ENCODE measurements at regions not wholly inside any gene's neighbourhood (a gene's known extent, or its start where the extent isn't known, plus 50 kb on each side); places are given as distances from the start of the nearest gene placed in this dataset.

GRCh38 chr15:29938361-29939335, 116.4 kb upstream of the TJP1 start:
- Mint-ChIP-seq H3K4me3 (ENCODE audit: unreplicated experiment) (no peak overlapping the region), H3K9me3 (ENCODE audit: unreplicated experiment) (no peaks in the 10 kb centered on the region), H3K27me3 (ENCODE audit: insufficient read depth, unreplicated experiment) (no peaks in the 10 kb centered on the region), H3K36me3 (ENCODE audit: insufficient read depth, unreplicated experiment) (no peaks in the 10 kb centered on the region), H3K27ac (ENCODE audit: unreplicated experiment) (no peak overlapping the region), H3K4me1 (ENCODE audit: low read depth, unreplicated experiment) (peaks cover 8% of the 10 kb centered on the region)
- CTCF ChIA-PET = interaction anchor here (0.6 to 1.4 kb wide), 5 partner anchors 13 to 246 kb away, joined by 3 to 10 read pairs (median 6); no protein-coding TSS in a partner anchor
- no peak overlapping the region for H3K4me3 ChIP-seq (ENCODE audit: low read depth, low read length)
- H3K36me3 ChIP-seq (ENCODE audit: control insufficient read depth, insufficient read depth, low read length) = no peaks in the 10 kb centered on the region
- peak; percentile 10 to 67 for TF ChIP-seq CTCF (IDR thresholded peaks at IDR 0.05; ENCODE audit: insufficient read depth in 1 of 2, low read depth in 1 of 2, low read length in 1 of 2, severe bottlenecking in 1 of 2, unreplicated experiment in 1 of 2)
- no peaks in the 10 kb centered on the region; the same call in 1 of the 2 replicates for H3K9me3 ChIP-seq
- H3K4me1 ChIP-seq = peaks cover 20% of the 10 kb centered on the region; the same call in 1 of the 2 replicates
- no TSS peak for BruUV-seq (replicated peaks)
- DNase-seq = peak in 1 of 2 experiments; percentile 41
- POLR2A ChIA-PET = interaction anchor here (1.3 kb wide), 1 partner anchor 117 kb away, joined by 3 read pairs; no protein-coding TSS in a partner anchor
- intact Hi-C loops (cut with micrococcal nuclease; ENCODE audit: unreplicated experiment) = no loop called here
- no peaks in the 10 kb centered on the region for H3K27me3 ChIP-seq (replicated peaks; ENCODE audit: control insufficient read depth, insufficient read depth, low read length)

GRCh38 chr15:29937956-29938355, 115.7 kb upstream of the TJP1 start:
- POLR2A ChIA-PET = interaction anchor here (1.3 kb wide), 1 partner anchor 117 kb away, joined by 3 read pairs; no protein-coding TSS in a partner anchor
- no peak for TF ChIP-seq CTCF (IDR thresholded peaks at IDR 0.05; ENCODE audit: insufficient read depth in 1 of 2, low read depth in 1 of 2, low read length in 1 of 2, severe bottlenecking in 1 of 2, unreplicated experiment in 1 of 2)

GRCh38 chr15:29936353-29937049, 114.2 kb upstream of the TJP1 start:
- H3K4me1 ChIP-seq = peaks cover 20% of the 10 kb centered on the region; the same call in 1 of the 2 replicates
- no peak for DNase-seq
- no peak overlapping the region for H3K27ac Mint-ChIP-seq (ENCODE audit: unreplicated experiment)
- no peak overlapping the region for H3K4me3 Mint-ChIP-seq (ENCODE audit: unreplicated experiment)
- no peaks in the 10 kb centered on the region for H3K9me3 Mint-ChIP-seq (ENCODE audit: unreplicated experiment)
- no peaks in the 10 kb centered on the region for H3K36me3 Mint-ChIP-seq (ENCODE audit: insufficient read depth, unreplicated experiment)
- no TSS peak for BruUV-seq (replicated peaks)
- H3K9me3 ChIP-seq = no peaks in the 10 kb centered on the region; the same call in 1 of the 2 replicates
- no peak overlapping the region for H3K4me3 ChIP-seq (ENCODE audit: low read depth, low read length)
- H3K27me3 ChIP-seq (replicated peaks; ENCODE audit: control insufficient read depth, insufficient read depth, low read length) = no peaks in the 10 kb centered on the region
- intact Hi-C loops (cut with micrococcal nuclease; ENCODE audit: unreplicated experiment) = no loop called here
- no peaks in the 10 kb centered on the region for H3K27me3 Mint-ChIP-seq (ENCODE audit: insufficient read depth, unreplicated experiment)
- no peaks in the 10 kb centered on the region for H3K36me3 ChIP-seq (ENCODE audit: control insufficient read depth, insufficient read depth, low read length)
- ChIA-PET POLR2A (no interaction called here), CTCF (interaction anchor here (1.4 kb wide), 1 partner anchor 11 kb away, joined by 7 read pairs; no protein-coding TSS in a partner anchor)
- no peak for TF ChIP-seq CTCF (IDR thresholded peaks at IDR 0.05; ENCODE audit: insufficient read depth in 1 of 2, low read depth in 1 of 2, low read length in 1 of 2, severe bottlenecking in 1 of 2, unreplicated experiment in 1 of 2)
- H3K4me1 Mint-ChIP-seq (ENCODE audit: low read depth, unreplicated experiment) = peaks cover 17% of the 10 kb centered on the region

More at GRCh38 chr15:29937956-29938355, 115.7 kb upstream of the TJP1 start:
- Histone ChIP-seq H3K4me1 (peaks cover 20% of the 10 kb centered on the region; the same call in 1 of the 2 replicates), H3K27me3 (replicated peaks; ENCODE audit: control insufficient read depth, insufficient read depth, low read length) (no peaks in the 10 kb centered on the region), H3K36me3 (ENCODE audit: control insufficient read depth, insufficient read depth, low read length) (no peaks in the 10 kb centered on the region), H3K4me3 (ENCODE audit: low read depth, low read length) (no peak overlapping the region), H3K9me3 (no peaks in the 10 kb centered on the region; the same call in 1 of the 2 replicates)
- no peaks in the 10 kb centered on the region for H3K9me3 Mint-ChIP-seq (ENCODE audit: unreplicated experiment)
- no peak overlapping the region for H3K27ac Mint-ChIP-seq (ENCODE audit: unreplicated experiment)
- CTCF ChIA-PET = no interaction called here
- H3K4me1 Mint-ChIP-seq (ENCODE audit: low read depth, unreplicated experiment) = peaks cover 15% of the 10 kb centered on the region
- no peak overlapping the region for H3K4me3 Mint-ChIP-seq (ENCODE audit: unreplicated experiment)
- intact Hi-C loops (cut with micrococcal nuclease; ENCODE audit: unreplicated experiment) = no loop called here
- no peak for DNase-seq
- H3K36me3 Mint-ChIP-seq (ENCODE audit: insufficient read depth, unreplicated experiment) = no peaks in the 10 kb centered on the region
- BruUV-seq (replicated peaks) = no TSS peak
- H3K27me3 Mint-ChIP-seq (ENCODE audit: insufficient read depth, unreplicated experiment) = no peaks in the 10 kb centered on the region
